A549 (cell line): ENCODE measurements at regions not wholly inside any gene's neighbourhood (a gene's known extent, or its start where the extent isn't known, plus 50 kb on each side); places are given as distances from the start of the nearest gene placed in this dataset.

Experiments used
- CTCF ChIP-seq: fragments of >200 bp; sonication (Bioruptor Twin); formaldehyde crosslinking; IDR thresholded peaks from 3 replicates; pipeline ENCODE4 v1.5.1; 2016
- ESRRA ChIP-seq: fragments of 150-350 bp; IDR thresholded peaks from 2 replicates; pipeline ENCODE4 v1.6.1; 2014; ENCODE audit warnings: mild to moderate bottlenecking, low read length, borderline replicate concordance
- HMGXB4 ChIP-seq: fragments of 250-450 bp; sonication (Bioruptor Pico); IDR thresholded peaks from 2 replicates; pipeline ENCODE4 v1.5.0; 2021; ENCODE audit warnings: mild to moderate bottlenecking, moderate library complexity, borderline replicate concordance
- JUN ChIP-seq, 2 experiments: fragments of >200 bp; sonication (Bioruptor Twin); formaldehyde crosslinking; IDR thresholded peaks; 2 replicates in 1 of 2; 3 replicates in 1 of 2; pipeline ENCODE4 v1.6.1; 2016 to 2017
- MAX ChIP-seq: IDR thresholded peaks from 2 replicates; pipeline ENCODE4 v1.6.1; 2012
- MAZ ChIP-seq: fragments of 150-350 bp; IDR thresholded peaks from 2 replicates; pipeline ENCODE4 v1.6.1; 2014; ENCODE audit warnings: antibody characterized with exemption, low read depth, low read length, borderline replicate concordance
- PHF8 ChIP-seq: fragments of 200-600 bp; sonication (generic); IDR thresholded peaks from 2 replicates; pipeline ENCODE4 v1.6.1; 2016; ENCODE audit warnings: low read depth, mild to moderate bottlenecking, antibody characterized with exemption, moderate library complexity, borderline replicate concordance
- POLR2A ChIP-seq: IDR thresholded peaks from 2 replicates; pipeline ENCODE4 v1.6.1; 2012; ENCODE audit warnings: mild to moderate bottlenecking, low read length
- POLR2AphosphoS2 ChIP-seq: conservative IDR thresholded peaks from 2 replicates; pipeline ENCODE4 v1.6.1; 2012; ENCODE audit warnings: low read length, improper control_type of control experiment, inconsistent platforms
- RARB ChIP-seq: fragments of 250-450 bp; sonication (Bioruptor Pico); IDR thresholded peaks from 2 replicates; pipeline ENCODE4 v1.8.0; 2021; ENCODE audit warnings: mild to moderate bottlenecking, moderate library complexity
- SREBF2 ChIP-seq: fragments of 450-650 bp; IDR thresholded peaks from 2 replicates; pipeline ENCODE4 v1.6.1; 2014; ENCODE audit warnings: mild to moderate bottlenecking, moderate library complexity

GRCh38 chr10:30747633-30748032 lies 118.1 kb upstream of the LYZL2 start:
- TF ChIP-seq CTCF (no peak), MAX (no peak), RARB (CRISPR knock-in tag) (no peak), PHF8 (no peak), POLR2A (no peak), SREBF2 (no peak), ESRRA (no peak), POLR2AphosphoS2 (no peak), MAZ (no peak), JUN (IDR thresholded peaks at IDR 0.05) (no peak), HMGXB4 (CRISPR knock-in tag) (no peak)
